Panc1 (cell line): ENCODE measurements at regions not wholly inside any gene's neighbourhood (a gene's known extent, or its start where the extent isn't known, plus 50 kb on each side); places are given as distances from the start of the nearest gene placed in this dataset.

Source experiments
- ATAC-seq: fragments of 200-7000 bp; cut with Tn5 transposase; 2 replicates; pipeline ENCODE4 v1.9.1; 2020; ENCODE audit warnings: mild to moderate bottlenecking, moderate library complexity
- BruUV-seq: library from RNA; stranded (reverse); fragments of 400-500 nt; replicated peaks from 2 replicates; lab custom pipeline; 2021; lab: Mats Ljungman, UMichigan
- CTCF ChIA-PET: fragments of 300-600 bp; sonication (Branson Sonifier 250); formaldehyde crosslinking; loops from one replicate; lab custom pipeline; 2022; ENCODE audit warnings: antibody characterized with exemption; lab: Charles Lee
- POLR2A ChIA-PET: fragments of 300-600 bp; sonication (Branson Sonifier 250); formaldehyde crosslinking; loops from one replicate; lab custom pipeline; 2022; ENCODE audit warnings: antibody characterized with exemption; lab: Charles Lee
- DNase-seq: peaks from one replicate; pipeline ENCODE4 v3.0.0-alpha.2; 2010; ENCODE audit warnings: low read depth, low spot score
- H3K27ac ChIP-seq: 2 replicates; pipeline ENCODE4 v1.5.1; 2011; ENCODE audit warnings: mild to moderate bottlenecking, low read length, inconsistent platforms
- H3K27me3 ChIP-seq: fragments of 200-500 bp; sonication (Bioruptor generic); 2 replicates; pipeline ENCODE4 v1.6.0; 2014; ENCODE audit warnings: low read length, inconsistent platforms; ENCODE audit not compliant: control insufficient read depth, insufficient read depth
- H3K36me3 ChIP-seq: fragments of 200-500 bp; sonication (Bioruptor generic); 2 replicates; pipeline ENCODE4 v1.5.1; 2014; ENCODE audit warnings: inconsistent platforms, mild to moderate bottlenecking, low read length, moderate library complexity; ENCODE audit not compliant: control insufficient read depth, insufficient read depth
- H3K4me1 ChIP-seq: 2 replicates; pipeline ENCODE4 v1.5.1; 2011; ENCODE audit warnings: inconsistent platforms, mild to moderate bottlenecking, low read length, moderate library complexity; ENCODE audit not compliant: control insufficient read depth, insufficient read depth
- H3K4me3 ChIP-seq, 2 experiments: 2 replicates each; pipeline ENCODE4 v1.5.1; 2011 to 2012; ENCODE audit warnings: low read depth in 2 of 2, low read length in 2 of 2, mild to moderate bottlenecking in 2 of 2, inconsistent platforms in 1 of 2, moderate library complexity in 1 of 2
- H3K9me3 ChIP-seq: fragments of 200-500 bp; sonication (Bioruptor generic); 2 replicates; pipeline ENCODE4 v1.5.1; 2014; ENCODE audit warnings: low read depth, mild to moderate bottlenecking, inconsistent platforms, low read length, moderate library complexity; ENCODE audit not compliant: control insufficient read depth, insufficient read depth
- POLR2AphosphoS5 ChIP-seq: IDR thresholded peaks from 2 replicates; pipeline ENCODE4 v1.6.1; 2012; ENCODE audit warnings: mild to moderate bottlenecking, low read depth, low read length, moderate library complexity
- SIN3A ChIP-seq: IDR thresholded peaks from 2 replicates; pipeline ENCODE4 v1.6.1; 2012; ENCODE audit warnings: low read depth, mild to moderate bottlenecking, low read length, moderate library complexity, borderline replicate concordance; ENCODE audit not compliant: insufficient read depth
- TCF7L2 ChIP-seq: IDR thresholded peaks from 2 replicates; pipeline ENCODE4 v1.6.1; 2011; ENCODE audit warnings: mild to moderate bottlenecking, low read depth, low read length, inconsistent platforms
- in situ Hi-C: cut with HindIII; loops from 2 replicates; pipeline ENCODE4 v1.10.0; 2016; ENCODE audit warnings: low sequenced_read_pairs, low pct_unique_long_range_greater_than_20kb
- intact Hi-C: fragments of 100-400 bp; cut with micrococcal nuclease; formaldehyde crosslinking; loops from one replicate; pipeline ENCODE4 v1.10.0; 2022; ENCODE audit not compliant: unreplicated experiment
- TF ChIP-seq, protein P1 (sequence below): fragments of 450-650 bp; IDR thresholded peaks from 2 replicates; pipeline ENCODE4 v1.5.1; 2017; ENCODE audit warnings: mild to moderate bottlenecking
- TF ChIP-seq, protein P2 (sequence below), 2 experiments: IDR thresholded peaks; 2 replicates each; pipeline ENCODE4 v1.6.1; 2011 to 2012; ENCODE audit warnings: low read depth in 2 of 2, control low read depth in 1 of 2, low read length in 1 of 2, mild to moderate bottlenecking in 1 of 2, moderate library complexity in 1 of 2; ENCODE audit not compliant: insufficient read depth in 1 of 2

DNA sequence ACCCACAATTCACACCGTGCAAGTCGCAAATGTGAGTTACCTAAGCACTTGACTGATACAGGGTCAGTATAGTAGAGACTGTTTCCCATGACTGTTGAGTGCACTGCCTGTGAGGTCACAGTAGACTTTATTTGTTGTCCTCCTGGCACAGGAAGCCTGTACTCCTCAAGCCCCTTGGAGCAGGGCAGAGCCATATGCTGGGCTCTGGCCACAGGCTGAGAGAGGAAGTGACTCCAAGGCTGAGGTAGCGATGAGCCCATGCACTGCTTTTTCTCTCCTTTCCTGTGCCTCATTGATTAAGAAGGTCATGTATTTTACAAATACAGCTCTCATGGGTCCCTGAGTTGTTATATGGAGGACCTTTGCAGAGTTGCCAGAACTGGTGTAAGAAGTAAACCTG is 287.7 kb downstream of the SRBD1 start:
- TF ChIP-seq TCF7L2: no peak
- no peak for TF ChIP-seq SIN3A
- no peak for TF ChIP-seq POLR2AphosphoS5
- TF ChIP-seq, protein P1, sequence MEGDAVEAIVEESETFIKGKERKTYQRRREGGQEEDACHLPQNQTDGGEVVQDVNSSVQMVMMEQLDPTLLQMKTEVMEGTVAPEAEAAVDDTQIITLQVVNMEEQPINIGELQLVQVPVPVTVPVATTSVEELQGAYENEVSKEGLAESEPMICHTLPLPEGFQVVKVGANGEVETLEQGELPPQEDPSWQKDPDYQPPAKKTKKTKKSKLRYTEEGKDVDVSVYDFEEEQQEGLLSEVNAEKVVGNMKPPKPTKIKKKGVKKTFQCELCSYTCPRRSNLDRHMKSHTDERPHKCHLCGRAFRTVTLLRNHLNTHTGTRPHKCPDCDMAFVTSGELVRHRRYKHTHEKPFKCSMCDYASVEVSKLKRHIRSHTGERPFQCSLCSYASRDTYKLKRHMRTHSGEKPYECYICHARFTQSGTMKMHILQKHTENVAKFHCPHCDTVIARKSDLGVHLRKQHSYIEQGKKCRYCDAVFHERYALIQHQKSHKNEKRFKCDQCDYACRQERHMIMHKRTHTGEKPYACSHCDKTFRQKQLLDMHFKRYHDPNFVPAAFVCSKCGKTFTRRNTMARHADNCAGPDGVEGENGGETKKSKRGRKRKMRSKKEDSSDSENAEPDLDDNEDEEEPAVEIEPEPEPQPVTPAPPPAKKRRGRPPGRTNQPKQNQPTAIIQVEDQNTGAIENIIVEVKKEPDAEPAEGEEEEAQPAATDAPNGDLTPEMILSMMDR: no peak
- TF ChIP-seq, protein P2, sequence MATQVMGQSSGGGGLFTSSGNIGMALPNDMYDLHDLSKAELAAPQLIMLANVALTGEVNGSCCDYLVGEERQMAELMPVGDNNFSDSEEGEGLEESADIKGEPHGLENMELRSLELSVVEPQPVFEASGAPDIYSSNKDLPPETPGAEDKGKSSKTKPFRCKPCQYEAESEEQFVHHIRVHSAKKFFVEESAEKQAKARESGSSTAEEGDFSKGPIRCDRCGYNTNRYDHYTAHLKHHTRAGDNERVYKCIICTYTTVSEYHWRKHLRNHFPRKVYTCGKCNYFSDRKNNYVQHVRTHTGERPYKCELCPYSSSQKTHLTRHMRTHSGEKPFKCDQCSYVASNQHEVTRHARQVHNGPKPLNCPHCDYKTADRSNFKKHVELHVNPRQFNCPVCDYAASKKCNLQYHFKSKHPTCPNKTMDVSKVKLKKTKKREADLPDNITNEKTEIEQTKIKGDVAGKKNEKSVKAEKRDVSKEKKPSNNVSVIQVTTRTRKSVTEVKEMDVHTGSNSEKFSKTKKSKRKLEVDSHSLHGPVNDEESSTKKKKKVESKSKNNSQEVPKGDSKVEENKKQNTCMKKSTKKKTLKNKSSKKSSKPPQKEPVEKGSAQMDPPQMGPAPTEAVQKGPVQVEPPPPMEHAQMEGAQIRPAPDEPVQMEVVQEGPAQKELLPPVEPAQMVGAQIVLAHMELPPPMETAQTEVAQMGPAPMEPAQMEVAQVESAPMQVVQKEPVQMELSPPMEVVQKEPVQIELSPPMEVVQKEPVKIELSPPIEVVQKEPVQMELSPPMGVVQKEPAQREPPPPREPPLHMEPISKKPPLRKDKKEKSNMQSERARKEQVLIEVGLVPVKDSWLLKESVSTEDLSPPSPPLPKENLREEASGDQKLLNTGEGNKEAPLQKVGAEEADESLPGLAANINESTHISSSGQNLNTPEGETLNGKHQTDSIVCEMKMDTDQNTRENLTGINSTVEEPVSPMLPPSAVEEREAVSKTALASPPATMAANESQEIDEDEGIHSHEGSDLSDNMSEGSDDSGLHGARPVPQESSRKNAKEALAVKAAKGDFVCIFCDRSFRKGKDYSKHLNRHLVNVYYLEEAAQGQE (IDR thresholded peaks at IDR 0.05; ENCODE audit: insufficient read depth in 1 of 2, low read depth in 2 of 2, low read length in 1 of 2): no peak
- no peaks in the 10 kb centered on the region for H3K4me1 ChIP-seq
- no peaks in the 10 kb centered on the region for H3K9me3 ChIP-seq
- no TSS peak for BruUV-seq
- H3K4me3 ChIP-seq: no peak overlapping the region
- no peak for ATAC-seq
- no peaks in the 10 kb centered on the region for H3K36me3 ChIP-seq
- POLR2A ChIA-PET: no interaction called here
- in situ Hi-C loops (no loop called here), intact Hi-C loops (no loop called here)
- H3K27ac ChIP-seq: no peak overlapping the region
- no peaks in the 10 kb centered on the region; the same call in none of the 2 replicates for H3K27me3 ChIP-seq
- CTCF ChIA-PET: no interaction called here
- DNase-seq: no peak

DNA sequence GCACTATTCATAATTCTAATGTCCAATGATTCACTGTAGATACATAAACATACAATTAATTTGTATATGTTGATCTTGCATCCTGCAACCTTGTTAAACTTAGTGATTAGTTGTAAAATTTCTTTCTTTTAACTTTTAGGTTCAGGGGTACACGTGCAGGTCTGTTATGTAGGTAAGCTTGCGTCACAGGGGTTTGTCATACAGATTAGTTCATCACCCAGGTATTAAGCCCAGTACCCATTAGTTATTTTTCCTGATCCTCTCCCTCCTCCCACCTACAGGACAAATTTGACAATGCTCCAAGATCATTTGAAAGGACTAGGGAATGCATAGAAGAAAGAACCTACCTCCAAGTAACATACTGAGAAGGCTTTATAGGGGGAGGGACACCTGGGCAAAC is 290.1 kb downstream of the SRBD1 start:
- no peaks in the 10 kb centered on the region for H3K9me3 ChIP-seq
- POLR2A ChIA-PET: no interaction called here
- intact Hi-C loops (no loop called here), in situ Hi-C loops (no loop called here)
- H3K36me3 ChIP-seq: no peaks in the 10 kb centered on the region
- TF ChIP-seq, protein P1: no peak
- TF ChIP-seq TCF7L2: no peak
- no TSS peak for BruUV-seq
- no peaks in the 10 kb centered on the region; the same call in 1 of the 2 replicates for H3K27me3 ChIP-seq
- DNase-seq (no peak), ATAC-seq (no peak)
- no peaks in the 10 kb centered on the region for H3K4me1 ChIP-seq
- no peak overlapping the region for H3K27ac ChIP-seq
- H3K4me3 ChIP-seq: no peak overlapping the region
- CTCF ChIA-PET: interaction anchor here (0.6 kb wide), 1 partner anchor 223 kb away, joined by 10 read pairs; no protein-coding TSS in a partner anchor
